Adrenal gland (tissue), 5 donors: ENCODE measurements at regions not wholly inside any gene's neighbourhood (a gene's known extent, or its start where the extent isn't known, plus 50 kb on each side); places are given as distances from the start of the nearest gene placed in this dataset.

Source experiments
- POLR2A ChIP-seq, 2 donors: fragments of 450-650 bp; IDR thresholded peaks; one replicate each; pipeline ENCODE4 v1.6.1; 2017; ENCODE audit warnings: antibody characterized with exemption in 2 of 2, mild to moderate bottlenecking in 2 of 2, moderate library complexity in 1 of 2
- TF ChIP-seq, protein P1 (sequence below), 6 experiments: fragments of 450-650 bp in 4 of 6; fragments of 200-600 bp in 2 of 6; sonication (generic) in 1 of 6; IDR thresholded peaks; 1 replicate in 5 of 6; 2 replicates in 1 of 6; pipeline versions ENCODE4 v1.5.1 to v1.8.0; 2016 to 2021; ENCODE audit warnings: antibody characterized with exemption in 6 of 6, mild to moderate bottlenecking in 2 of 6, moderate library complexity in 1 of 6
- donor health status: DM: no; HTN: no; CAD: no.

DNA sequence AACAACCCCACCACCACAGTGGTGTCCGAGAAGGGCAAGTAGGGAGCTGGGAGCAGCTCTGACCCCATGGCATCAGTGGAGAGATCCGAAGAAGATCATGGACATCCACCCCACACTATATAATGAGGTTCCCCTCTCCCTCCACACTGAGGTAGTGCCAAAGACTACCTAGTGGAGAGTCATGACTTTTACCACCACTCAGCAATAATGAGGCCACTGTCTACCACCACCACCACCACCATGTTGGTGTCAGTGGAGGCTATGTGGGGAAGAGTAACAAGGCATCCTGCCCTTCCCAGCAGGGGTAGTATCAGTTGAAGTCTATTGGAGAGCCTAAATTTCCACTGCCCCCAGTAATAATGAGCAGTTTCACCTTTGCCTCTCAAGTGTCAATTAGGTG lies 321.7 kb upstream of the ZC3H15 start:
- no peak for TF ChIP-seq POLR2A (IDR thresholded peaks at IDR 0.05)
- TF ChIP-seq, protein P1, sequence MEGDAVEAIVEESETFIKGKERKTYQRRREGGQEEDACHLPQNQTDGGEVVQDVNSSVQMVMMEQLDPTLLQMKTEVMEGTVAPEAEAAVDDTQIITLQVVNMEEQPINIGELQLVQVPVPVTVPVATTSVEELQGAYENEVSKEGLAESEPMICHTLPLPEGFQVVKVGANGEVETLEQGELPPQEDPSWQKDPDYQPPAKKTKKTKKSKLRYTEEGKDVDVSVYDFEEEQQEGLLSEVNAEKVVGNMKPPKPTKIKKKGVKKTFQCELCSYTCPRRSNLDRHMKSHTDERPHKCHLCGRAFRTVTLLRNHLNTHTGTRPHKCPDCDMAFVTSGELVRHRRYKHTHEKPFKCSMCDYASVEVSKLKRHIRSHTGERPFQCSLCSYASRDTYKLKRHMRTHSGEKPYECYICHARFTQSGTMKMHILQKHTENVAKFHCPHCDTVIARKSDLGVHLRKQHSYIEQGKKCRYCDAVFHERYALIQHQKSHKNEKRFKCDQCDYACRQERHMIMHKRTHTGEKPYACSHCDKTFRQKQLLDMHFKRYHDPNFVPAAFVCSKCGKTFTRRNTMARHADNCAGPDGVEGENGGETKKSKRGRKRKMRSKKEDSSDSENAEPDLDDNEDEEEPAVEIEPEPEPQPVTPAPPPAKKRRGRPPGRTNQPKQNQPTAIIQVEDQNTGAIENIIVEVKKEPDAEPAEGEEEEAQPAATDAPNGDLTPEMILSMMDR (IDR thresholded peaks at IDR 0.05): no peak
